K562 (cell line): ENCODE measurements at regions not wholly inside any gene's neighbourhood (a gene's known extent, or its start where the extent isn't known, plus 50 kb on each side); places are given as distances from the start of the nearest gene placed in this dataset.

Experiments used
- CBX8 ChIP-seq: fragments of 200-600 bp; sonication (generic); IDR thresholded peaks from 2 replicates; pipeline ENCODE4 v1.6.1; 2012; ENCODE audit warnings: borderline replicate concordance, mixed run types, low read depth, mild to moderate bottlenecking, moderate library complexity, mixed read lengths, low read length, control low read depth, inconsistent platforms; ENCODE audit not compliant: poor library complexity, severe bottlenecking; ENCODE audit errors: extremely low read depth
- FOXP1 ChIP-seq: sonication (generic); formaldehyde crosslinking; IDR thresholded peaks from 2 replicates; pipeline ENCODE4 v1.8.0; 2022; ENCODE audit warnings: mild to moderate bottlenecking, missing genetic modification reagents
- HDAC6 ChIP-seq: IDR thresholded peaks from 2 replicates; pipeline ENCODE4 v1.6.1; 2012; ENCODE audit warnings: low read depth, mild to moderate bottlenecking, control low read depth, inconsistent platforms, low read length, moderate library complexity
- POLR2A ChIP-seq: fragments of 450-650 bp; conservative IDR thresholded peaks from 2 replicates; pipeline ENCODE4 v1.6.1; 2016
- POLR2AphosphoS5 ChIP-seq: IDR thresholded peaks from 2 replicates; pipeline ENCODE4 v1.6.1; 2011; ENCODE audit warnings: mild to moderate bottlenecking, low read depth, low read length, moderate library complexity; ENCODE audit not compliant: control insufficient read depth, insufficient read depth
- SMARCC2 ChIP-seq: fragments of 450-650 bp; IDR thresholded peaks from 2 replicates; pipeline ENCODE4 v1.6.1; 2017; ENCODE audit warnings: antibody characterized with exemption, moderate library complexity, mild to moderate bottlenecking, low read depth
- TAF15 ChIP-seq: fragments of 200-400 bp; formaldehyde crosslinking; IDR thresholded peaks from 2 replicates; pipeline ENCODE4 v1.6.1; 2017; ENCODE audit warnings: mild to moderate bottlenecking, low read depth, low read length, moderate library complexity
- ZC3H11A ChIP-seq: IDR thresholded peaks from 2 replicates; pipeline ENCODE4 v1.6.1; 2012; ENCODE audit warnings: low read depth, low read length, improper control_type of control experiment
- ZNF12 ChIP-seq: sonication (generic); formaldehyde crosslinking; IDR thresholded peaks from 2 replicates; pipeline ENCODE4 v1.4.0; 2020; ENCODE audit warnings: mild to moderate bottlenecking, missing genetic modification reagents
- ZNF174 ChIP-seq: fragments of 250-450 bp; sonication (Bioruptor Pico); IDR thresholded peaks from 2 replicates; pipeline ENCODE4 v1.4.0; 2020; ENCODE audit warnings: mild to moderate bottlenecking
- TF ChIP-seq, protein P1 (sequence below): sonication (generic); formaldehyde crosslinking; IDR thresholded peaks from 2 replicates; pipeline ENCODE4 v1.9.0; 2022; ENCODE audit warnings: mild to moderate bottlenecking, missing genetic modification reagents
- TF ChIP-seq, protein P2 (sequence below), 3 experiments: IDR thresholded peaks in 2 of 3; conservative IDR thresholded peaks in 1 of 3; 2 replicates each; pipeline ENCODE4 v1.5.1; 2011 to 2012; ENCODE audit warnings: low read length in 3 of 3, mild to moderate bottlenecking in 3 of 3, control low read depth in 2 of 3, improper control_type of control experiment in 1 of 3, inconsistent platforms in 1 of 3, low read depth in 1 of 3, mixed read lengths in 1 of 3, moderate library complexity in 1 of 3; ENCODE audit not compliant: insufficient read depth in 2 of 3
- TF ChIP-seq, protein P3 (sequence below): sonication (generic); formaldehyde crosslinking; IDR thresholded peaks from 2 replicates; pipeline ENCODE4 v1.8.0; 2023; ENCODE audit warnings: mild to moderate bottlenecking, missing genetic modification reagents

DNA sequence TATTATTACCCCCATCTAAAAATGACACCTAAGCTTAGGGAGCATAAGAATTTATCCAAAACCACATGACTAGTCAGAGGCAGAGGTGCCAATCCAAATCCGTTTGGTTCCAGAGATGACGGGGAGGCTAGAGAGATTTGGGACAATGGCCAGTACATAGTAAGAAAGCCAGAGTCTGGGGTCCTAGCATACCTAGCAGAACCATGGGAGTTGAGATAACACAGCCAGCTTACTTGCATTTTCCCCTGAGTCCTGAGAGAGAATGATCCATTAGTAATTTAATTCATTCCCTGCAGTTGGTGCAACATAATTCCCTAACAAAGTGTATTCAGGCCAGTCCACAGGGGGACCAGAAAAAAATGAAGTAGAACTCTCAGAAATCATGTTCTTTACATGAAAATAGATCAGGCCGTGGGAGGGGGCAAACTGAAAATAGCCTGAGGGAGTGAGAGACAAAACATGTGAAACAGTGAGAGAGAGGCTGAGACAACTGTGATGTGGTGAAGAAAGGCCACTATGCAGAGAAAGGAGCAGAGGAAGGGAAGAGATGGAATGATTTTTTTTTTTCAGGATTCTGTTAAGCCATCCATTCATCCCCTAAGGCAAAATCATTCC lies 243.3 kb downstream of the BRINP2 start:
- TF ChIP-seq POLR2A (no peak), ZNF12 (CRISPR knock-in tag) (no peak), CBX8 (no peak), TAF15 (no peak), FOXP1 (CRISPR knock-in tag) (no peak), ZC3H11A (no peak), ZNF174 (CRISPR knock-in tag) (no peak), HDAC6 (no peak), POLR2AphosphoS5 (no peak), SMARCC2 (no peak)
- TF ChIP-seq, protein P1, sequence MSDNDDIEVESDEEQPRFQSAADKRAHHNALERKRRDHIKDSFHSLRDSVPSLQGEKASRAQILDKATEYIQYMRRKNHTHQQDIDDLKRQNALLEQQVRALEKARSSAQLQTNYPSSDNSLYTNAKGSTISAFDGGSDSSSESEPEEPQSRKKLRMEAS (CRISPR knock-in tag), result no peak
- TF ChIP-seq, protein P2, sequence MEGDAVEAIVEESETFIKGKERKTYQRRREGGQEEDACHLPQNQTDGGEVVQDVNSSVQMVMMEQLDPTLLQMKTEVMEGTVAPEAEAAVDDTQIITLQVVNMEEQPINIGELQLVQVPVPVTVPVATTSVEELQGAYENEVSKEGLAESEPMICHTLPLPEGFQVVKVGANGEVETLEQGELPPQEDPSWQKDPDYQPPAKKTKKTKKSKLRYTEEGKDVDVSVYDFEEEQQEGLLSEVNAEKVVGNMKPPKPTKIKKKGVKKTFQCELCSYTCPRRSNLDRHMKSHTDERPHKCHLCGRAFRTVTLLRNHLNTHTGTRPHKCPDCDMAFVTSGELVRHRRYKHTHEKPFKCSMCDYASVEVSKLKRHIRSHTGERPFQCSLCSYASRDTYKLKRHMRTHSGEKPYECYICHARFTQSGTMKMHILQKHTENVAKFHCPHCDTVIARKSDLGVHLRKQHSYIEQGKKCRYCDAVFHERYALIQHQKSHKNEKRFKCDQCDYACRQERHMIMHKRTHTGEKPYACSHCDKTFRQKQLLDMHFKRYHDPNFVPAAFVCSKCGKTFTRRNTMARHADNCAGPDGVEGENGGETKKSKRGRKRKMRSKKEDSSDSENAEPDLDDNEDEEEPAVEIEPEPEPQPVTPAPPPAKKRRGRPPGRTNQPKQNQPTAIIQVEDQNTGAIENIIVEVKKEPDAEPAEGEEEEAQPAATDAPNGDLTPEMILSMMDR (IDR thresholded peaks at IDR 0.05 in 2 of 3, conservative IDR thresholded peaks at IDR 0.05 in 1 of 3; ENCODE audit: insufficient read depth in 2 of 3, low read depth in 1 of 3, low read length in 3 of 3), result no peak
- TF ChIP-seq, protein P3, sequence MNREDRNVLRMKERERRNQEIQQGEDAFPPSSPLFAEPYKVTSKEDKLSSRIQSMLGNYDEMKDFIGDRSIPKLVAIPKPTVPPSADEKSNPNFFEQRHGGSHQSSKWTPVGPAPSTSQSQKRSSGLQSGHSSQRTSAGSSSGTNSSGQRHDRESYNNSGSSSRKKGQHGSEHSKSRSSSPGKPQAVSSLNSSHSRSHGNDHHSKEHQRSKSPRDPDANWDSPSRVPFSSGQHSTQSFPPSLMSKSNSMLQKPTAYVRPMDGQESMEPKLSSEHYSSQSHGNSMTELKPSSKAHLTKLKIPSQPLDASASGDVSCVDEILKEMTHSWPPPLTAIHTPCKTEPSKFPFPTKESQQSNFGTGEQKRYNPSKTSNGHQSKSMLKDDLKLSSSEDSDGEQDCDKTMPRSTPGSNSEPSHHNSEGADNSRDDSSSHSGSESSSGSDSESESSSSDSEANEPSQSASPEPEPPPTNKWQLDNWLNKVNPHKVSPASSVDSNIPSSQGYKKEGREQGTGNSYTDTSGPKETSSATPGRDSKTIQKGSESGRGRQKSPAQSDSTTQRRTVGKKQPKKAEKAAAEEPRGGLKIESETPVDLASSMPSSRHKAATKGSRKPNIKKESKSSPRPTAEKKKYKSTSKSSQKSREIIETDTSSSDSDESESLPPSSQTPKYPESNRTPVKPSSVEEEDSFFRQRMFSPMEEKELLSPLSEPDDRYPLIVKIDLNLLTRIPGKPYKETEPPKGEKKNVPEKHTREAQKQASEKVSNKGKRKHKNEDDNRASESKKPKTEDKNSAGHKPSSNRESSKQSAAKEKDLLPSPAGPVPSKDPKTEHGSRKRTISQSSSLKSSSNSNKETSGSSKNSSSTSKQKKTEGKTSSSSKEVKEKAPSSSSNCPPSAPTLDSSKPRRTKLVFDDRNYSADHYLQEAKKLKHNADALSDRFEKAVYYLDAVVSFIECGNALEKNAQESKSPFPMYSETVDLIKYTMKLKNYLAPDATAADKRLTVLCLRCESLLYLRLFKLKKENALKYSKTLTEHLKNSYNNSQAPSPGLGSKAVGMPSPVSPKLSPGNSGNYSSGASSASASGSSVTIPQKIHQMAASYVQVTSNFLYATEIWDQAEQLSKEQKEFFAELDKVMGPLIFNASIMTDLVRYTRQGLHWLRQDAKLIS (CRISPR knock-in tag), result no peak
